Astrocyte (in vitro differentiated cells and primary cell): ENCODE measurements at regions not wholly inside any gene's neighbourhood (a gene's known extent, or its start where the extent isn't known, plus 50 kb on each side); places are given as distances from the start of the nearest gene placed in this dataset.

Source experiments
- DNase-seq: peaks from one replicate; pipeline ENCODE4 v3.0.0-alpha.2; 2010; ENCODE audit warnings: low read depth
- FAIRE-seq: peaks from 2 replicates; lab custom pipeline; 2011; peaks lifted over from hg19 to GRCh38; lab: Jason Lieb, UNC
- H2AFZ ChIP-seq: 2 replicates; pipeline ENCODE4 v1.6.0; 2012; ENCODE audit warnings: low read depth, low read length, inconsistent platforms
- H3K27ac ChIP-seq: 2 replicates; pipeline ENCODE4 v1.5.1; 2011; ENCODE audit warnings: low read depth, low read length, inconsistent platforms
- H3K27me3 ChIP-seq: 2 replicates; pipeline ENCODE4 v1.6.0; 2011; ENCODE audit warnings: low read length, inconsistent platforms; ENCODE audit not compliant: insufficient read depth
- H3K36me3 ChIP-seq: 2 replicates; pipeline ENCODE4 v1.5.1; 2011; ENCODE audit warnings: low read length, inconsistent platforms; ENCODE audit not compliant: insufficient read depth
- H3K4me1 ChIP-seq: 2 replicates; pipeline ENCODE4 v1.5.1; 2011; ENCODE audit warnings: low read length, inconsistent platforms; ENCODE audit not compliant: insufficient read depth
- H3K4me2 ChIP-seq: 2 replicates; pipeline ENCODE4 v1.6.0; 2012; ENCODE audit warnings: low read length, inconsistent platforms
- H3K4me3 ChIP-seq: 2 replicates; pipeline ENCODE4 v1.5.1; 2011; ENCODE audit warnings: low read depth, mild to moderate bottlenecking, low read length, inconsistent platforms; ENCODE audit not compliant: insufficient read depth
- H3K79me2 ChIP-seq: 2 replicates; pipeline ENCODE4 v1.6.0; 2012; ENCODE audit warnings: mild to moderate bottlenecking, low read length, inconsistent platforms; ENCODE audit not compliant: insufficient read depth
- H3K9ac ChIP-seq: 2 replicates; pipeline ENCODE4 v1.6.0; 2012; ENCODE audit warnings: mild to moderate bottlenecking, low read length, inconsistent platforms
- H3K9me3 ChIP-seq: 2 replicates; pipeline ENCODE4 v1.5.1; 2012; ENCODE audit warnings: low read depth, mild to moderate bottlenecking, low read length, inconsistent platforms; ENCODE audit not compliant: insufficient read depth
- H4K20me1 ChIP-seq: 2 replicates; pipeline ENCODE4 v1.6.0; 2012; ENCODE audit warnings: low read length, inconsistent platforms; ENCODE audit not compliant: insufficient read depth
- H3K27ac Mint-ChIP-seq: one replicate; pipeline ENCODE4 v1.8.0; 2021; ENCODE audit warnings: mild to moderate bottlenecking, mixed read lengths; ENCODE audit not compliant: unreplicated experiment
- H3K27me3 Mint-ChIP-seq: one replicate; pipeline ENCODE4 v1.8.0; 2021; ENCODE audit warnings: low read depth, mixed read lengths; ENCODE audit not compliant: unreplicated experiment
- H3K36me3 Mint-ChIP-seq: one replicate; pipeline ENCODE4 v1.8.0; 2021; ENCODE audit warnings: low read depth, mixed read lengths; ENCODE audit not compliant: unreplicated experiment
- H3K4me1 Mint-ChIP-seq: one replicate; pipeline ENCODE4 v1.8.0; 2021; ENCODE audit warnings: low read depth, mixed read lengths; ENCODE audit not compliant: unreplicated experiment
- H3K4me3 Mint-ChIP-seq: one replicate; pipeline ENCODE4 v1.8.0; 2021; ENCODE audit warnings: mild to moderate bottlenecking, moderate library complexity, mixed read lengths; ENCODE audit not compliant: unreplicated experiment
- H3K9me3 Mint-ChIP-seq: one replicate; pipeline ENCODE4 v1.8.0; 2021; ENCODE audit warnings: mild to moderate bottlenecking, mixed read lengths; ENCODE audit not compliant: unreplicated experiment
- CTCF ChIP-seq: IDR thresholded peaks from 2 replicates; pipeline ENCODE4 v1.5.1; 2011; ENCODE audit warnings: low read depth, mild to moderate bottlenecking, inconsistent platforms, low read length, moderate library complexity; ENCODE audit not compliant: insufficient read depth
- EZH2 ChIP-seq: IDR thresholded peaks from 2 replicates; pipeline ENCODE4 v1.6.1; 2012; ENCODE audit warnings: mild to moderate bottlenecking, low read length, inconsistent platforms; ENCODE audit not compliant: insufficient read depth

GRCh38 chr2:163887182-163887581 is 151.4 kb upstream of the FIGN start:
- TF ChIP-seq EZH2 (no peak), CTCF (peak; percentile 33)
- no peak overlapping the region for H3K27ac ChIP-seq
- H3K4me3 Mint-ChIP-seq, result no peak overlapping the region
- no peaks in the 10 kb centered on the region for H3K79me2 ChIP-seq
- no peak for DNase-seq
- H3K4me1 ChIP-seq, result no peaks in the 10 kb centered on the region
- no peaks in the 10 kb centered on the region for H4K20me1 ChIP-seq
- H3K9ac ChIP-seq, result no peak overlapping the region
- H3K4me3 ChIP-seq, result no peak overlapping the region
- no peak for FAIRE-seq
- no peaks in the 10 kb centered on the region for H3K36me3 Mint-ChIP-seq
- no peak overlapping the region for H3K4me2 ChIP-seq
- H3K36me3 ChIP-seq, result no peaks in the 10 kb centered on the region
- H3K27me3 Mint-ChIP-seq, result no peaks in the 10 kb centered on the region
- H2AFZ ChIP-seq, result no peak overlapping the region
- no peaks in the 10 kb centered on the region for H3K4me1 Mint-ChIP-seq
- H3K9me3 ChIP-seq, result no peaks in the 10 kb centered on the region
- peaks cover 2% of the 10 kb centered on the region for H3K9me3 Mint-ChIP-seq
- no peak overlapping the region for H3K27ac Mint-ChIP-seq
- no peaks in the 10 kb centered on the region for H3K27me3 ChIP-seq

GRCh38 chr2:163884416-163884815 is 148.6 kb upstream of the FIGN start:
- no peak for TF ChIP-seq CTCF
- no peak for TF ChIP-seq EZH2
- H3K4me1 Mint-ChIP-seq, result no peaks in the 10 kb centered on the region
- H3K9ac ChIP-seq, result no peak overlapping the region
- no peaks in the 10 kb centered on the region for H3K9me3 ChIP-seq
- no peak overlapping the region for H3K4me3 Mint-ChIP-seq
- H3K4me1 ChIP-seq, result no peaks in the 10 kb centered on the region
- no peak overlapping the region for H3K27ac ChIP-seq
- H3K36me3 Mint-ChIP-seq, result no peaks in the 10 kb centered on the region
- H3K4me3 ChIP-seq, result no peak overlapping the region
- DNase-seq, result no peak
- H4K20me1 ChIP-seq, result no peaks in the 10 kb centered on the region
- no peaks in the 10 kb centered on the region for H3K79me2 ChIP-seq
- no peak overlapping the region for H3K27ac Mint-ChIP-seq
- H2AFZ ChIP-seq, result no peak overlapping the region
- H3K27me3 Mint-ChIP-seq, result no peaks in the 10 kb centered on the region
- no peaks in the 10 kb centered on the region for H3K27me3 ChIP-seq
- H3K9me3 Mint-ChIP-seq, result no peaks in the 10 kb centered on the region
- no peak for FAIRE-seq
- H3K4me2 ChIP-seq, result no peak overlapping the region
- no peaks in the 10 kb centered on the region for H3K36me3 ChIP-seq

- Histone ChIP-seq H3K9me3 (no peaks in the 10 kb centered on the region), H2AFZ (no peak overlapping the region)
- no peak for TF ChIP-seq EZH2
- peak; percentile 27 for TF ChIP-seq CTCF
These were observed 142.9 kb upstream of the FIGN start for GRCh38 chr2:163878718-163879117.

More at GRCh38 chr2:163878718-163879117, 142.9 kb upstream of the FIGN start:
- no peak overlapping the region for H3K27ac Mint-ChIP-seq
- FAIRE-seq (no peak), DNase-seq (no peak)
- Histone ChIP-seq H3K27ac (no peak overlapping the region), H3K36me3 (no peaks in the 10 kb centered on the region), H3K27me3 (no peaks in the 10 kb centered on the region), H3K9ac (no peak overlapping the region), H4K20me1 (no peaks in the 10 kb centered on the region), H3K4me1 (no peaks in the 10 kb centered on the region), H3K4me3 (no peak overlapping the region), H3K4me2 (no peak overlapping the region), H3K79me2 (no peaks in the 10 kb centered on the region)
- H3K4me3 Mint-ChIP-seq, result no peak overlapping the region
- no peaks in the 10 kb centered on the region for H3K9me3 Mint-ChIP-seq
- no peaks in the 10 kb centered on the region for H3K27me3 Mint-ChIP-seq
- no peaks in the 10 kb centered on the region for H3K36me3 Mint-ChIP-seq
- H3K4me1 Mint-ChIP-seq, result peaks cover 7% of the 10 kb centered on the region
